DMS153 treated with DMSO at 0.1 percent for 48 hours (cell line): ENCODE measurements at regions not wholly inside any gene's neighbourhood (a gene's known extent, or its start where the extent isn't known, plus 50 kb on each side); places are given as distances from the start of the nearest gene placed in this dataset.

Experiments used
- DNase-seq: peaks from one replicate; lab custom pipeline; 2025; ENCODE audit not compliant: unreplicated experiment; lab: John Stamatoyannopoulos, UW

DNA sequence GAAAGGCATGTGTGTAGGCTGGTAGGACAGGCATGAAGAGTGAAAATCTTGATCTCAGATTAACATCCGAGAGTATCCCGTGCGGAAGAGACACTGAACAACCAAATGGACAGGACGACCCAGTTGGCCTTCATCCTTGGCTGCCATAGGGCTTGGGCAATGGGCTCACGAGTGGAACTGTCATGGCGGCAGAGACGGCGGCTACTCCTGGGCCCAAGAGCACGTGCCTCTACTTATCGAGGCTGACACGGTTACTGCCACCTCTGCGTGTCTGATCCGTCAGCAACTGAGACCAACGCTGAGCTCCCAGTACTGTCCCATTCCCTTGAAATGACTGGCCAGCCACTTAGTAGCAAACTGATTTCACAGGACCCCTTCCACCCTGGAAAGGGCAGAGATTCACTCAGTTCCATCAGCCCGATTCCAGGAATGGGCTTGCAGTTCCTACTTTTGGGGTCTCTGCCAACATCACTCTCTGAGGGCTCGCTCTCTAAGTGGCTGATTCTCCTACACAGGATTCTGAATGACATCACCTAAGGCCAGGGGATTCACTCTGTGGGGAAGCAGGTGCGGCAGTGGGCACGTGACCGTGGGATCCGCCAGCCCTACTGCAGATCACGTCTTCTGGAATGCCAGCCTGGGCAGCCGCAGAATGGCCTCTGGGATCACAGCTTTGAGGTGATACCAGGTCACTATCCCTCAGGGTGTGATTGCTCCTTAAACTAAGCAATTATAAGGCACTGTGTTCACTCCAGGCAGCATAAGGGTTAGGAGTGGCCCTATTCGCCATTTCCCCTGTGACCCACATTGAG, 97.8 kb downstream of the RPS6KA4 start:
- no peak for DNase-seq

DNA sequence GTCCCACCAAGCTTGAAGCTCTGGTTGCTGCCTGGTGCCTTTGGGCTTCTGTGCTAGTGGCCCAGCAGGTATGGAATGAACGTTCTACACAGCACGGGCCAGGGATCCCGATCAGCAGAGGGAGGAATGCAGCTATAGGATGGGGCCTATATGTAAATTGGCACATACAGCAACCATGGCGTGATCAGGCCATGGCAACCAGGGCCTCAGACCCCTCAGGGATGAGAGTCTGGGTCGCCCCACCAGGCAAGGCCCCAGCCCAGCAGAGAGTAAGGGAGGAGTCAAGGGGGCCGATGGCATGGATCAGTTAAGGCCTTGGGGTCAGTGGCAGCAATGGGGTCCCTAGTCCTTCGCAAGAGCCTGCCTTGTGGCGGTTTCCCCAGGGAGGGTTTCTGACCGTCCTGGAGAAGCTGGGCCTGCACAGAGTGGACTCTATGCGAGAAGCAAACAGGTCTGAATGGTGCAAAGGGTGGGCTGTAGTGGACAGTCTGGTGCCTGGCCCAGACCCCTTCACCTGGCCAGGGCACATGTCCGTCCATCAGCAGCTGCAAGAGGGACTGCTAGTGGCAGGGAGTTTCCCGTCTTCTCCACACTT, 98.2 kb upstream of the SLC22A11 start:
- no peak for DNase-seq

DNA sequence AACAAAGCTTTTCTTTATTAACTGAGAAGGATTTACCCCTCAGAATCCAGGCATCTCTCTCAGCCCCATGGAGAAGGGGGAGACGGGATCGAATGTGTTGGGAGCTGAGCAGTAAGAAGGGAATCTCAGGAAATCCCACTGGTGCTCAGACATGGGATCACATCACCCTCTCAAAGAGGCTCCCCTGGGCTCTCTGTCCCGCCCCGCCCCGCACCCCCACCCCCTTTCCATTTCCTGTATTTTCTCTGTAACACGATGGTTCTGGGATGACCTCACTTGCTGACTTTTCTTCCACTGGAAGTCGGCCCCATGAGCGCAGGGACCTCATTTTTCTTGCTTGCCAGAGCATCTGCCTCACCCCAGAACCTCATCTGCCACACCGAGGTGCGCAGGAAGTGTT, 96.7 kb upstream of the SLC22A11 start:
- no peak for DNase-seq

DNA sequence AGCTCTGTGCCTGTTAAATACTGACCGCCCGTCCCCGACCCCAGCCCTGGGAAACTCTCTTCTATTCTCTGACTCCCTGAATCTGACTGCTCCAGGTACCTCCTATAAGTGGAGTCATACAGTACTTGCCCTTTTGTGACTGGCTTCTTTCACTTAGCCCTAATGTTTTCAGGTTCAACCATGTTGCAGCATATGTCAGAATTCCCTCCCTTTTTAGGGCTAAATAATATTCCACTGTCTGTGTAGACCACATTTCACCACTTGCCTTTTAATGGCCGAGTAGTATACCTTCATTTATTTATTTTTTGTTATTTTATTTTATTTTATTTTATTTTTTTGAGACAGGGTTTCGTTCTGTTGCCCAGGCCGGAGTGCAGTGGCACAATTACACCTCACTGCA, 96.1 kb upstream of the SLC22A11 start:
- DNase-seq = no peak

DNA sequence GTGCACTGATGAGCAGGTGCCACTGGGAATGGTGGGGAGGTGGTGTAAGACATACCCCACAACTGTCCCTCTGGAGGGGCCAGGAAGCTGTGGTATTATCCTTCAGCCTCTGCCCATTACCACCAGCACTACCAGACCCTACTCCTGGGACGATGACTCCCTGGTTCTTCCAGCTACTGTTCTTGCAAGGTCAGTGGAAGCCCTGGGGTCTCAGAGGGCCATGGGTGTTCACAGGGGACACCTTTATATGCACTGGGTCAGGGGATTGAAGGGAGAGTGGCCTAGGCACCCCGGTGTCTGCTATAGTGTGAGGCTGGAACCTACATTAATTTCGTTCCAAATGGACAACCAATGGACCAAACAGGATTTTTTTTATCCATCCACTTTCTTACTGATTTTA, 94.7 kb upstream of the SLC22A11 start:
- no peak for DNase-seq

DNA sequence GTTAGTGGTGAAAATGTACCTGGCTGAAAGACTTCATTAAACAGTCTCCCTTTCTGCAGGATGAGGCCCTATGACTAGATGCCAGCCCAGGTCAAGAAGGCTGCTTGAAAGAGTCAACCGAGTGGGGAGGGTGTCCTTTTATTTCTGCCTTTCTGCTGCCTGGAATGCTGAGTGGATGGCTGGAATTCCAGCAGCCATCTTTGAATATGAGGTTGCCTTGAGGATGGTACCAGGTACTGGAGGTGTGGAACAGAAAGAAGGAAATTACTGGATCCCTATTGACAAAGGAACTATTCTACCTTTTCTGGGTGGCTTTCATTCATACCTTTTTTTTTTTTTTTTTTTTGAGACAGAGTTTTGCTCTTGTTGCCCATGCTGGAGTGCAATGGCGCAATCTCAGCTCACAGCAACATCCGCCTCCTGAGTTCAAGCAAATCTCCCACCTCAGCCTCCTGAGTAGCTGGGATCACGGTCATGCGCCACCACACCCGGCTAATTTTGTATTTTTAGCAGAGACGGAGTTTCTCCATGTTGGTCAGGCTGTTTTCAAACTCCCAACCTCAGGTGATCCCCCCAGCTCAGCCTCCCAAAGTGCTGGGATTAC, 89.5 kb upstream of the SLC22A11 start:
- no peak for DNase-seq

DNA sequence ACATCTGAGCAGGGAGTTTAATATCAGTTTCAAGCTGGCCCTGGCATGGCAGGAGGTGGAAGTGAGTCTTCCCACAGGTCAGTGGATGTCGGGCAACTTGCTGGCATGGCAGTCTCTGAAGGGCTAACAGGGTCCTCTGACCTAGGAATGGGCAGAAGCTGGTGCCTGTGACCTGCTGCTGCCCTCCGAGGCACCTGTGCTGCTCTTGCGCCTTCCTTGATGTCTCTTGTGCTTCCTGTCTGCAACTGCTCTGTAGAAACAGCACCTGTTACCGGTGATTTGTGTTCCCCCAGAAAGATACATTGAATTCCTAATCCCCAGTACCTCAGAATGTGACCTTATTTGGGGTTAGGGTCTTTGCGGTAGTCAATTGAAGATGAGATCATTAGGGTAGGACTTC, 86.5 kb upstream of the SLC22A11 start:
- no peak for DNase-seq

DNA sequence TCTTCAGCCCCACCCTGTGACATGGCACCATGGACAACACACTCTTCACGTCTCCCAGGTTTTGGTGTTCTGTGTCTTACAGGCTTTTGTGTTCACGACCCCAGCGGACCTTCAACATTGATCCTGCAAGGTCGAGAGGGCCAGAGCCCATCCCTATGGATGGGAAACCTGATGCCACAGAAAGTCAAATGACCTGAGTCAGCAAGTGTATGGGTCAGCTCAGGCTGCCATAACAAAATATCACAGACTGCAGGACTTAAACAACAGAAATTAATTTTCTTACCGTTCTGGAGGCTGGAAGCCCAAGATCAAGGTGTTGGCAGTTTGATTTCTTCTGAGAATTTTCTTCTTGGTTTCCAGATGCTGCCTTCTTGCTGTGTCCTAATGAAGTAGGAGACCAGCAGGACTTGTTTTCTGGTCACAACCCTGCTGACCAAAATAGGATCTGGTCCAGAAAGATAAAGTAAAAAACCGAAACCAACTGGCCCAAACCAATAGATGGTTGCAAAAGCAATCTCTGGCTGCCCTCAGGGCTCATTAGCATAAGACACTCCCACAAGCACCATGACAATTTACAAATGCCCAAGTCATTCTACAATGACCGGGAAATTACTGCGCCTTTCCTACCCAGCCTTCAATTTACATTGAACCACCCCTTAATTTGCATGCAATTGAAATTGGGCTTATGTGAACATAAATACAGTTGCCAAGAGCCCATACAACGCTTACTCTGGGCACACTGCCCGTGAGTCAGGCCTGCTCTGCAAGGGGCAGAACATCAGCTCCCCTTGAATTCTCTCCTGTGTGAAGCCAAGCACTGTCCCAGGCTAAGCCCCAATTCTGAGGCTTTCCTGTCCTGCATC, 82.9 kb upstream of the SLC22A11 start:
- no peak for DNase-seq

DNA sequence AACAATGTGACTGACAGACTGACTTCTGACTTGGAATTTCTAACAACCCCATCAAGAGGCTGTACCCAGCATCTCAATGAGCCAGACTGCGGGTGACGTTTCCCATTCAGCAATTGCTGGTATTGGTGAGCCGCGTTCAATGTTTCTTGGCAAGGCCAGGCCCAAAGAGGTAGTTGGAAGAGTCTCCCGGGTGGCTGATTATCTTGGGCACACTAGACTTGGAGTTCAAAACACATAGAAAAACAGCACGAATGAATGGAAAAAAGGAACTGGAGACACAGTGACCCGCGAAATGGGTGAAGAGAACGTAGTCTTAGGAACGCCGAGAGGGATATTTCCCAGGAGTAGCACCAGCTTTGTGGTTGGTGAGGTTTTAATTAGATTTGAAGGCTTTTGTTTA, 81.1 kb upstream of the SLC22A11 start:
- DNase-seq = no peak

DNA sequence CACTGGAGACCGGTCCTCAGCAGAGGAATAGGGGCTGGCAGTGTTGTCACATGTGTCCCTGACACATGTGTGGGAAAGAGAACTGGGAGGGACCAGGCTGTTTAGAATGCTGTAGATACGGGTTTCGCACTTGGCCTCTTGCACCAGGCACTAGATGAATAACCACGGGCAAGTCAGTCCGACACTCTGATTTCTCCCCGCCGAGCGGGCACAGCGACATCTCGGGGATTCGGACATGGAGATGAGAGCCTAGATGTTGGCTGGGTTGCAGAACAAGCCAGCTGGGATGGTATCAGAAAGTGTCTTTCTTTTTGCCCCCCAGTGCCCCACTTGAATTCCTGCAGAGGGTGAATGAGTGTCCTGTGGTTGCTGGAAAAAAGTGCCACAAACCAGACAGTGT, 80.6 kb upstream of the SLC22A11 start:
- DNase-seq = no peak

DNA sequence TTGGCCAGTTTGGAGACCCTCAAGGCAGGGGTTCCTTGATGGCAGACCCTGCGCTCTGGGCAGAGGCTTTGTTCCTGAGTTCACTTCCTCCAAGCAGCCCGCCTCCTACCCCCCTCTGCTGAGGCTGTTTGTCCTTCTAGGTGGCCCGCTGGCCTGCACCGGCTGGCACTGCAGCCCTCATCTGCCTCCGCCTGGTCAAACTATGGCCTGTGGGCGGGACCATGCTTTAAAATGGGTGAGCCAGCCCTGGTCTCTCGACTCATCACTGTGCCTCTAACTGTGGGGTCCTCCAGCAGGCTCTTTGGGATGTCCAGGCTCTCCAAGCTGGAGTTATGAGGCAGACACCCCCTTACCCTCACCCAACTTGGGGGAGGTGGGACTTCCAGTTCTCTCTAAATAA, 78.9 kb upstream of the SLC22A11 start:
- DNase-seq = no peak

DNA sequence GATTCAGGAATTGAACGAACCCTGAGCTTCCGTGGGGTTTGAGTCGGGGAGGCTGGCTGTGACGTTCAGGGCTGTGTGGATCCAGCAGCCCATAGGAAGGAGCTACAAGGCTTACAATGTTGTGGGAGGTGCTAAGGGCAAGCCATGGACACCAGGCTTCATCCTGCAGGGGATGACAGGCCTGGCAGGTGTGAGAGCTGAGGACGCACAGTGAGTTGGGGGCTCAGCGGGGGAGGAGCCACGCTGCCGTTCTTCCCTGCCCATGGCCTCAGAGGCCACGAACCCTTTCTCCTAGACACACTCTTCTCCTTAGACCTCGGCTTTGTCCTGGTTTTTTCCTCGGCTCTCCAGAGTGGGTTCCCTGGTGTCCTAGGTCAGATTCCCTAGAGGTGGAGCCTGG, 78.1 kb upstream of the SLC22A11 start:
- DNase-seq = no peak

DNA sequence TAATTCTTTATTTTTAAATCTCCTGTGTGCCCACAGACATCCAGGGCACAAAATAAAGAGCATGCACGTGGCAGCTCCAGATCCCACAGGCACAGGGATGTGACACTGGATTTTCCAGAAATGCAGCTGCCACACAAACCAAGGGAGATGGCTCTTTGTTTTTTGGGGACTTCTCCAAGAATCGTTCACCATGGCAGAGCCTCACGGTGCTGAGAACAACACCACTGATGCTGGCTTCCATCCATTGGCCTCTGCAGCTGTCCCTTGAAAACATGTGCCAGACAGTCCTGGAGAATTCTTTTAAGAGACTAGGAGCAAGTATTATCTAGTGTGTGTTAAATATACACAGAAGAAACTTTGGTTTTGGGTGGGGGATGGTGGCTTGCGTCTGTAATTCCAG, 73.2 kb upstream of the SLC22A11 start:
- DNase-seq = no peak

DNA sequence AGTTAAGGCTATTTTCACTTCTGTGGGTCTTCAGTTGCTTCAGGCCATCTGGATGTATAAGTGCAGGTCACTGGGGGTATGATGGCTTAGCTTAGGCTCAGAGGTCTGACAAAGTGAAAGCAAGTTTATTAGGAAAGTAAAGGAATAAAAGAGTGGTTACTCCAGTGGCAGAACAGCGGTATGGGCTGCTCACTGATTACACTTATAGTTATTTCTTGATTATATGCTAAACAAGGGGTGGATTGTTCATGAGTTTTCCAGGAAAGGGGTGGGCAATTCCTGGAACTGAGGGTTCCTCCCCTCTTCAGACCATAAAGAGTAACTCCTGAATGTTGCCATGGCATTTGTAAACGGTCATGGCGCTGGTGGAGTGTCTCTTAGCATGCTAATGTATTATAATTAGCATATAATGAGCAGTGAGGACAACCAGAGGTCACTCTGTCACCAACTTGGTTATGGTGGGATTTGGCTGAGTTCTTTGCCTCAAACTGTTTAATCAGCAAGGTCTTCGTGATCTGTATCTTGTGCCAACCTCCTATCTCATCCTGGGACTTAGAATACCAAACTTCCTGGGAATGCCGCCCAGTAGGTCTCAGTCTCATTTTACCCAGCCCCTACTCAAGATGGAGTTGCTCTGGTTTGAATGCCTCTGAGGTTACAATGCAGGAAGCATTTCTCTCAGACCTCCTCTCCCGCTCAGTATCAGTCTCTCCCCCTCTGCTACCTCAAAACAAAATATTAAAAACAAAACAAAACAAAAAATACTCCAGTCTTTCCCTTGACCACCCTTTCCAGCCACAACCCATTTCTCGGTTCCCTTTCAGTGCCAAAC, 71.3 kb upstream of the SLC22A11 start:
- DNase-seq = no peak

DNA sequence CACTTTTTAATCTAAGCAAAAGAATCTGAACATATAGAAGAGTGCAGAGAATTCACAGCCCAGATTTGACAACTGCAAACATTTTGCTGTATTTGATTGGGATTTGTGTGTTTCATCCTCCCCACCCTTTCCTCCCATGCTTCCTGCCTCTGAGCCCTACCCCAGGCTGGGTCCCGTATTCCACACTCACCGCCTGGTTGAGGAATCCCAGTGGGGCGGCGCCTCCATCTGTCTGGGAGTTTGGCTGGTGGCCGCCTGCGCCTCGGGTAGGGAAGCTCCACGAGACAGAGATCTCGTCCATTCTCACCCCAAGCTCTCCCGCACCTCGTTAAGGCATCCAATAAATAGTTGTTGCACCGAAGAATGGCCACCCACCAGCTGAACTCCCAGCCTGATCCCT, 70.7 kb upstream of the SLC22A11 start:
- no peak for DNase-seq

DNA sequence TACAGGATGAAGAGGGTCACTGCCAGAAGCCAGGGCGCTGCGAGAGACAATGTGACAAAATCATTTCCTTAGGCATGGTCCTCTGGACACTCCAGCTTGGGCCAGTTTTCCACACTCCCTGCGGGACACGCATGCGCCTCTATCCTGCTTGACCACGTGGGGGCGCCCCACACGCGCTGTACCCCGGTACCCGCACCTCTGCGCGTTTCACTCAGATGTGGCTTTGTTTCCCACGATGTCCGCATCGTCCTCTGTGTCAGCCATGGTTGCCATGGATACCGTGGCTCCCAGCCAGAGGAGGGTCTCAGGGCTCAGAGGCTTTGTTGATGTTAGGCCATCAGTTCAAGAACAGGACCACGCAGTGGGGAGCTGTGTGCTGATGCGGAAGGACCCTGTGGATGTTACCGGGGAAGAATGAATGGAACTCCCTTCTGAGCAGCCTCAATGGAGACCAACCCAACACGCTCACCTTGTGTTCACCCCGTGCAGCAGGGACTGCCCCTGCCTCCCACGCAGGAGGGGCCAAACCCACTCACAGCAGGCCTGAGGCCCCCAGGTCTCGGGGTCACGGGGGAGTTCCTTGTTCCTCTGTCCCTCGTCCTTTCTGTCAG, 65.8 kb upstream of the SLC22A11 start:
- peak; percentile 20 for DNase-seq

DNA sequence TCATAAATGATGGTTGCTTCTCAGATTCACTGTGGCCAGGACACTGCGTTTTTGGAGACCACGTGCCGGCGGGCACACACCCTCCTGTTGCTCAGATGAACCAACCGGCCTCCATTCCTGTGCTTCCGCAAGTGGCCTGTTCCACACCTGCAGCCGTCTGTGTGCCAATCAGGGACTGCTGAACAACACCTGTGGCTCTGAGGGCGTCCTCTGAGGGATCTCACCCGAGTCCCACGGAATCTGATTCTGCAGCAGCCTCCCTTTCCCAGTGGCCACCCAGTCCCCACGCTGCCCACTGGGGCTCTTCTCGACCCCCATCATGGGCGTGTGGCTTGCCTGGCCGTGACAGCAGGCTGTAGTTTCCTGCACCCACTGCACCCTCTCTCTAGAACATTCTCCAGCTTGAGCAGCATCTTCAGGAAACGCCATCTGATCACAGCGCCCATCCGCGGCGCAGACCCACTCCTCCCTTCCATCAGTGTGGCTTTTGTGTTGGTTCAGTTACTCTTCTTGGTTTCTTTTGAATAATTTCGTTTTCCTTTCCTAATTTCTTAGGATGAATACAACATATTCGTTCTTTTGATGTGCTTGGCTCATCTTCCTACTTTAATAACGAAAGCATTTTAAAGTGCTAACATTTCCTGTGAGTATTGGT, 65.1 kb upstream of the SLC22A11 start:
- DNase-seq = peak; percentile 15

DNA sequence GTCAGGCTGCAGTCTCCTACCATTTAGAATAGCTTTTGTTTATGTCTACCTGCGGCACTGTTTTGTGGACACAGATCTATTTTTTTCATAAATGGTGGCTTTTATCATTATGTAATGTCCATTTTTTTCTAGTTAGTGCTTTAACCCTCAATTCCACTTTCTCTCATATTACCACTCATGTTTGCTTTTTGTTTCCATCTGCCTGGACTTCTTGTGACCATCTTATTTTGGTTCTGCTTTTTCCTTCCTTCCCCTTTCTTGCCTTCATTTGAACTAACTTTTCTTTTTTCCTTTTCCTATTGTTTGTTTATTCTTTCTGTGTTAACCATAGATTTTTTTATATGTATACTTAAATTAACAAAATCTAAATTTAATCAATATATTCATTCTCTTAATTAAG, 63.2 kb upstream of the SLC22A11 start:
- DNase-seq = no peak

DNA sequence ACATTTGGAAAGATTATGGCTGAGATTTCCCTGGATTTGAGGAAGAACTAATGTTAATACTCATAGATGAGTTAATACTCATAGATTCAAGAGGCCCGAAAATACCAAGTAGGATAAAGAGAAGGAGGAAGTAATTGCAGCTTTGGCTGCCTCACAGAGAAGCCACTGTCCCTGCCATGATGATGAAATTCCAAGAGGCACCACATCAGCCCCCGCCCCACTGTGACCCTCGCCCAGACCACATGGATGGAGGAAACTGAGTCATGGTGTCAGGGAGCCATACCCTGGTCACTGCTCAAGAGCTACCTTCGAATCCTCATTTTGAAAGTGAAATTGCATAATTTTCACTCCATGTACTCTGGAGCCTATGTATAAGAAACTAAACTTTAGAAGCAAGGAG, 57.6 kb upstream of the SLC22A11 start:
- no peak for DNase-seq
